GM12891 (cell line): ENCODE measurements at regions not wholly inside any gene's neighbourhood (a gene's known extent, or its start where the extent isn't known, plus 50 kb on each side); places are given as distances from the start of the nearest gene placed in this dataset.

Experiments
- POLR2A ChIP-seq: IDR thresholded peaks from 2 replicates; pipeline ENCODE4 v1.6.1; 2011; ENCODE audit warnings: low read depth, low read length, control low read depth
- POLR2AphosphoS5 ChIP-seq: IDR thresholded peaks from 2 replicates; pipeline ENCODE4 v1.6.1; 2011; ENCODE audit warnings: low read depth, low read length, control low read depth
- TAF1 ChIP-seq: IDR thresholded peaks from 2 replicates; pipeline ENCODE4 v1.6.1; 2011; ENCODE audit warnings: low read depth, low read length, control low read depth

DNA sequence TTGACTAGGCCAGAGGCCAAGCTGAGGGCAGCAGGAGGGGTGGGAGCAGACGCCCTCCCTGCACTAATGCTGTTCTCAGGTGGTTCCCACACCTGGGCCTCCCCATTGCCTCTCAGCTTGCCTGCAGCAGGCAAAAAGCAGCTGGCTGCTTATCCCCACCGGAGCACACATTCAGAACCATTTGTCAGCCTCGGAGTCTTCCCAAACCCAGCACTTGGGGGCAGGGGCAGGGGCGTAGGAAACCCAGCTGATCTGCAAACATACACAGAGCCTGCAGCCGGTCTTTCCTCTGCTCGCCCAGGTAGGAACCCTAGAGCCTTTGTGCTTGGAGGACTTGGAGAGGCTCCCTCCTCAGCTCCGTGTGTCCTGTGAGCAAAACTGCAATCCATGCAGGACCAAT lies 249.8 kb downstream of the CYP26B1 start:
- no peak for TF ChIP-seq POLR2AphosphoS5
- TF ChIP-seq TAF1 = no peak
- TF ChIP-seq POLR2A = no peak
